HG02763 (cell line): ENCODE measurements at regions not wholly inside any gene's neighbourhood (a gene's known extent, or its start where the extent isn't known, plus 50 kb on each side); places are given as distances from the start of the nearest gene placed in this dataset.
"Not testable (repeated sequence)": the region's sequence is repeated elsewhere in the genome, so short reads cannot be mapped to it uniquely, and the experiment has no call there.

Experiments used
- ATAC-seq: cut with Tn5 transposase; IDR thresholded peaks from one replicate; pipeline ENCODE4 v1.9.1; 2021; ENCODE audit warnings: mild to moderate bottlenecking, moderate library complexity; ENCODE audit not compliant: unreplicated experiment

DNA sequence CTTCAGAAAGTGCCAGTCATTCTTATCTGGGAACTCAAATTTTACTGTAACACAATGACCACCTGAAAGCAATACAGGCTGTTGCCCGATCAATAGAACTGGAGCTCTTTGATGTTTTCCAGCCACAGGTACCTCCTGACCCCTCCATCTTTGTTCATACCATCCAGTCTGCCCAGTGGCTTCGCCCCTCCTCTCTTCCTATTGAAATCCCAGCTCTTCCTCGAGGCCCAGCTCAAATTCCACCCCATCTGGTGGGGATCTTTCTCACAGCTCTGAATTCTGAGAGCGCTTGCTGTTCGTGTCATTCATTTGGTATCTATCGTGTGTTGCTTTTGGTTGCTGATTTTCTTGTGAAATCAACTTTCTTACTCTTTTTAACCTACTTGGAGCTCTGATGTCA is 87.9 kb upstream of the CNKSR3 start:
- ATAC-seq, result no peak

DNA sequence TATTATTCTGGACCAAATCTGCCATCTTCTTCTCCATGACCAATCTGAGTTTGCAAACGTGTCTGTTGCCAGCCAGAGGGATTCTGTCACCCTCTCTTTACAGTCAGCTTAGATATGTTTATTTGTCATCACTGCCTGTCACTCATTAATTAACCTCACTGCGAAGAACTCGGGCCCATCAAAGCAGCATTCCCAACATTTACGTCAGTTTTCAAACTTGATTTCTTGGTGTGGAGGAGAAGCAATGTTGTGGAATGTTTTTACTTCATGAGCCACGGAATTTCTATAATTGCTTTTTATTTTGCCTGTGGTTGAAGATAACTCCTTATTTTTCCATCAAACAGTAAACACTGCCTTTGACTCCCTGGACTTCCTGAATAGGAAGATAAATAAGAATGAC is 91.8 kb upstream of the CNKSR3 start:
- ATAC-seq, result no peak

DNA sequence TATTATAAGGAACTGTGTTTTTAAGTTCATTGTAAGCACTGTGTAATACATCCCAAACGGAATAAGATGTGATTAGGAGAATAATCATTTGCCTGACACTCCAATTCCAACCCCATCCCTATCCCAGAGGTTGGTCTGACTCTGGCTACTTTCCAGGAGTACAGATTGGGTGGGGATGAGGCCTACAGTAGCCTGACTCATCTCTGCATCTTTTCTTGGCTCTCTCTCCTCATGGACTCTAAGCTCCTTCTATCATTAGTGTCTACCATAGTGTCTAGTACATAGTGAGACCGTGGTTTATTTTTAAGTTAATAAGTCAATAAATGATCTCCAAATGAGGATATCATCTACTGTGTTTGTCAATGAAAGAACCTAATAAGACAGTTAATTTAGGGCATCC is 92.2 kb upstream of the CNKSR3 start:
- no peak for ATAC-seq

DNA sequence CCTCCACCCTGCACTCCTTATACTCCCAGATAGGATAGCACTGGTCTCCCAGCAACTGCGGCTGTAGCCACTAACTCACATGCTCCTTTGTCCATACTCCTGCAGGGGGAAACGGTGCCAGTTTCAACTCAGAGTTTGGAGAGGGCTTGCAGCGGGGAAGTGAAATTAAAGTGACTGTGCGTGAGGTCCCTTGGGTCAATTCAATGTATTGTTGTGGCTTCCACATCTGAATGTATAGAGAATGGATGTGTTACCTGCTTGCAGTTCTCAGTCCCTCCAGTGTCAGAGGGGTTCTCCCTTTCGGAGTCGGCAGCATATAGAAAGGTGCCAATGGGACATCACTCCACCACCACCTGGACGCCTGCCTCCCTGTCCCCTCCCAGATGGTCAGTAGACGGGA is 93.6 kb upstream of the CNKSR3 start:
- ATAC-seq, result no peak

DNA sequence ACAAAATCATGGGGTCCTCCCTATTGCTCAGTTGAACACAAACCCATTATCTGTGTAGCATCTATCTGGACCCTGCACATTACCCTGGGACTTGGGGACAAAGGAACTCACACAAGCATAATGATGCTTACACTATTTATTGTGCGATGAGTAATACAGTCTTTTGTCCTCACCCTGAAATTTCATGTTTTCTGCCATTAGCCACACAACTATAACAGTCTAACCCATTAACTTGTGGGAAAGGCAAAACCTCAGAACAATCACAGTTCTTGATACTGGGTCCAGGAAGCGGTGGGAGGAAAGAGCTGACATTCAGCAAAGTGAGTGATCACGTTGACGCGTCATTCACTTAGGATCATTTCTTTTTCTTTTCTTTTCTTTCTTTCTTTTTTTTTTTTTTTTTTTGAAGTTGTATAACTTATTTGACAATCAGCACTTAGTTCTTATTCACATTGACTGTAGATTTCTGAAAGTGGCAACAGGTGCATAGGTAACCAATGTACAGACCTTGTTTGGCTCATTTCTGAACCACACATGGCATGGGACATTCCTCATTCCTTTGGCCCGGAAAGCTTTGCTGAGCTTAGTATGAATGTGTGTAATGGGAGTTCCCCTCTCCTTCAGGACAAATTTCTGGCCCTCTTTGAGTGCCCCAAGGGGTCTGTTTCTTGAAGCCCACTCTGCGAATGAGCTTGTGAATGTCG is 94.8 kb upstream of the CNKSR3 start:
- peak; percentile 35 for ATAC-seq

DNA sequence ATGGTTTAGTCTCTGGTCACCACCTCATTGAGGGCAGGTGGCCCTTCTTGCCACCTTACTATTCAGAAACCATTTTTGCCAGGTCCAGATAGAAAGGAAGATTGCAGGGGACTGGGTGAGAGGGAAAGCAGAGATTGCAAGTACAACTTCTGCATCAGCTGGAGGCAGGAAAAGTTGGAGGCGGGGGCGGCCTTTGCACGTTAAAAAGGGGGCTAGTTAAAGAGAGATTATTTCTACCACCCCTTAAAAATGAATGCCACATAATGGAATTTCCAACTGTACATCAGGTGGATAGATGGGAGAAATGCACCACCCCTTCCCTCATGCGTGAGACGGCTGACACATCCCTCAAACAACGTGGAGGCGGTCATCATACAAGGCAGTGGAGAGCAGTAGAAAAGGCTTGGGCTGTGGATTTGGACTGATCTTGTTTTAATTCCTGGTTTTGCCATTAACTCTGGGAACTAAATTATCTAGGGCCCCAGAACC is 95.4 kb upstream of the CNKSR3 start:
- no peak for ATAC-seq

DNA sequence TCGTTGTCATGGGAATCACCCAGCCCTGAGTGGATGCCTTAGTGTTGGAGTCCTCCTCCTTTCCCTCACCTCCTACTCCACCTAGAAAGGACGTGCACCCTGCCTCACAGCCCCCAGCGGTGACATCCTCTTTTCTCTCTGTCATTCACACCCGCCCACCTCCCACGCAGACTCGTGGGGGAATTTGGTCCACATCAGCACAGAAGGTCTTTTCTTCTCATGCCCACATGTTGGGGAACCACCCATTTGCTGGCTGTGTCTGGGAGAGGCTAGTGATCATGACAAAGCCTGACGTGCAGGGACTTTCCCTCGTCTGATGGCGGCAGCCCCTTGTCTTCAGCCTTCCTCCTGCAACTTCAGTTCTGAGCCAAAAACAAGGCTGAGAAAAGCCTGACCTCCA is 96.0 kb upstream of the CNKSR3 start:
- peak; percentile 85 for ATAC-seq

DNA sequence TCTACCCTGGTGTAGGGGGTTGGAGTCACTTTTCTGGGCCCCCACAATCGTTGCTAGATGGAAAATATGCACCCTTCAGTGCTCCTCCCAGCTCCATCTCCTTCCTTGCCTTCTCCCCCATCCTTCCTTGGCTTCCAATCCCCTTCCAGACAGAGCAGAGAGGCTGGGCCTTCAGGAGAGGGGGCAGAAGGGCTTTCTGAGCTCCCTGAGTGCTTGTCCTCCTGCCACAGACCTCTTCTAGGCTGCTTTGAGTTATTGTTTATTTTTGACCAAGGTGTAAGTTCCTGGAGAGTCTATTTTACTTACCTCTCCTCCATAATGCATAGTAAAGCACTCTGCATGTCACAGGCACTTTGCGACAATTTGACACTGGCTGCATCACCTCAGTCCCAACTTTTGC is 96.4 kb upstream of the CNKSR3 start:
- ATAC-seq, result no peak

DNA sequence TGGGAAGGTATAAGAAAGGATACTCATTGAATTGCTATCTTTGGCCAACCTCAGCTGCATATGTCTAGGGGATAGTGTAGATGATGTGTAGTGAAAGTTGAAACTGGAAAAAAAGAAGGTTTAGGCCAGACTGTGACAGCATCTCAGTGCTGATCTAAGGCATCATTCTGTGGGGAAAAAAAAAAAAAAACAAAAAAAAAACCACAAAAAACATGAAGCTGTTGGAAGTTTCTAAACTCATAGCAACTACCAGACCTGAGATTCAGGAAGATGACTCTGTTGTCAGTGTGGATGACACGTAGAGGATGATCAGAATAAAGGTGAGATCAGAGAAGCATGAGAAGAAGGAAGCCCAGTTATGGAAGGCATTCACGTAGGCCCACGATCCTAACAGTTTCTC is 100.8 kb upstream of the CNKSR3 start:
- ATAC-seq, result no peak

DNA sequence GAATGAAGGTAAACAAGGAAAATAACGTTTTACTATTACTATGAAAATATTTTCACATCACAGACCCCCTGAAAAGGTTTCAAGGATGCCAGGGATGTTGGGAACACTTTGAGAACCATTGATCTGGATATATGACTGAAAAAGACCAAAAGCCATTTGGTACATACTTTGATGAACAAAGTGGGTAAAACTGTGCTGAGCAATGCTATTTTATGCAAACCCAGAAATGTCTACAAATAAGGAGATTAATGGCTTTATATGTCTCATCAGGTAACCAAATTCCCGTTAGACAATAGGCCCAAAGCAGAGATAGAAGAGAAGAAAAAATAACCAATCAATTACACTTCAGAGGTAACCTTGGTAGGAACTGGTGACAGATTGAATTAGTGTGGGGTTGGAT is 101.4 kb upstream of the CNKSR3 start:
- no peak for ATAC-seq

DNA sequence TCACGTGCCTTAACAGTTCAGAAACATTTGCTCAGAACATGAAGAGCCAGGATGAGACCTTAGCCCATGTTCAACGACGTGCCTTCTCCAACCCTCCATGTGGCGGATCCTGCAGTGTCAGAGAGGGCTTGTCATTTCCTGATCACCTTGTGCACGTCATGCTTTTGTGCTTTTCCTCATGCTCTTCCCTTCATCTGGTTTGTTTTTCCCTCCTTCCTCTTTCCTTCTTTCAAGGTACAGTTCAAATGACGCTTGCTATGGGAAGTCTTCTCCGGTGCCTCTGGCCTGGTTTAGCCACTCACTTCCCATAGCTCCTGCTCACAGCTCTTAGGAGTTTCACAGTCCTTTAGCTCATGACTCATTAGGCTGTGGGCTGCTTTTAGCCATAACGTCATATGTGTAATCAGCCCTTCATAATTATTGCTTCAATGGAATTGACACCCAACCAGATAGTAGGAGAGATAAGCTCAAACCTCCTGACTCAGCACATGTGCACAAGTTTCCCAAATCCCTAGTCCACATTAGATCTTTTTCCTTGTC is 102.7 kb upstream of the CNKSR3 start:
- no peak for ATAC-seq

DNA sequence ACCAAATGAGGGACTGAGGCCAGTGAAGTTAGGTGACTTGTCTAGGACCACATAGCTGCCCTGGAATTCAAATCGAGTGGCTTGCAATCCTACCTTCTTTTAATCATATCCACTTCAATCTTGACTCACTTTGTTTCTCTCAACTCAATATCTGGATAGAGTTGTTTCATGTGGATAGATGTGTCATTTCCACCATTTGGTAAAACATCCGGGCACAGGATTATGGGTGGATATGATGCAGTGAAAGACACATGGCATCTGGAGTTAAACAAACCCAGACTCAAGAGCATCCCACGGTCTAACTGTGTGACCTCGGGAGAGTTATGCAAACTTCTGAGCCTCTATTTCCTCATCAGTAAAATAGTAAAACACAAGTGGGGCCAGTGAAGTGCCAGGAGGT is 103.6 kb upstream of the CNKSR3 start:
- ATAC-seq, result no peak

DNA sequence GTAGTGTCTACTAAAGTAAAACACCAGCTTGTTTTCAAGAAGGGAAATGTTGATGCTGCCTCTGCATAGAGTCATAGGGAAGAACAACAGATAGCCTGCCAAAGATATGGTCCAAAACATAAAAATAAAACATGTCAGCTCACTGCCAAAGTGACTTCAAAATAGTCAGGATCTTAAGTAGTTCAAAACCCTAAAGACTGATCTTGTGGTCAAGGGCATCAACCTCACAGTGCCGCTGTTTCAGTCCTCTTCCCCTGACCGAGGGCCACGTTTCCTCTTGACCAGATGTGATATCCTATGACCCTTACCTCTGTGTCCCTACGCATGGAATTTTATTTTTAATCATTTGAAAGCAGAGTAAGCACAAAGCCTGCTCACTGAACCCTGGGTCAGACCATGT is 104.2 kb upstream of the CNKSR3 start:
- no peak for ATAC-seq

DNA sequence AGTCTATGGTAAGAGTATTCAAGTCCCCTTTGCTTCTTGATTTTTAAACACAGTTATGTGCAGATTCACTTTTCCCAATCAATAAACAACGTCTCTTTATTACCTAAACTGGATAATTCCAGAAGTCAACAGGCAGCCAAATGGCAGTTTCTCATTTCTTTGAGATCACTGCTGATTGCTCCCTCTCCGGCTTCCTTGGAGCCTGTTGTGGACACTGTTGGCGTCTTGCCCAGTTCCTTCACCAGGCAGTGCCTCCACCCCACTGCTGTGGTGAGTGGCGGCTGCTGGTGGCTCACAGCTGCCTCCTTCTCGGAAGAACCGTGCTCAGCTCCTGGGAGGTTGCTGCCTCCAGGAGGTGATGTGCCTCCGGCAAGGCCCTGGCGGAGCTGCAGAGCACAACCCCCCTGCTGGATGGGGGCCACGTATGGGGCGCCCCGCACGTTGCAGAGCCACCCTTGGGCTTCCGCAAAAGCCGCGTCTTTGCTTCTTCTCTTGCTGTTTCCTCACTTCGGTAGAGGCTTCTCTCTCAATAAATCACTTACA is 105.1 kb upstream of the CNKSR3 start:
- no peak for ATAC-seq

DNA sequence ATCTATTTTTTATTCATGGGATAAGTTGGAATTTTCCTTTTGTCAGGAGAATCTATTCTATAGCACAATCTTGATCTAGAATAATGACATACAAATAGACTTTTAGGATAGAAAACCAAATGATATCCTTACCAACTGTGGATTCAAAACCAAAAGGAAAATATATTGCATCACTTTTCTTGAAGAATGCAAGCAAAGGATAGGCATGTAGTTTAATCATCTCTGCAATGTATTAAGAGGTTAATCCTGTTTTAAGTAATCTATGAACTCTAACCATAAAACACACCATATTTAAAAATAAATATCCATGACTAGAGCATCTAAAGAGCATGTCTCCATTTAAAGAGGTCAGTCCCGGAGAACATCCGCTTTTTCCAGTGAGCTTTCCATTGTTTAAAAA is 106.7 kb upstream of the CNKSR3 start:
- no peak for ATAC-seq

DNA sequence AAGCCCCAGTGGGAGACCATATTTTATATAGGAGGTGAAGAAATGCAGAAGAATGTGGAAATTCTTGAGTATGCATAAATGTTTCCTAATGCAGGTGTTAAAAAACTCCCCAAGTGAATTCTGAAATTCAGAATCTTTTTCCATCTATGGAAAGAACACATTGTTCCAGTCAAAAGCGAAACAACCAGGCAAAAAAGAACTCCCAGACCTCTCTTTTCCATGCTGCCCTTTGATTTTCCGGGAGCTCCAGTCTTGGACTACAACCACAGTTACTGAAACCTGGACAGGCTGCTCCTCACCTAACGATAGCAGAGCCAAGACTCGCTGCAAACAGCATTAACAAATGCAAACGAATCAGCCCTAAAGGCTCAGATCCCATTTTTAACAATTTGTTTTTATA is 108.7 kb upstream of the CNKSR3 start:
- ATAC-seq, result no peak

DNA sequence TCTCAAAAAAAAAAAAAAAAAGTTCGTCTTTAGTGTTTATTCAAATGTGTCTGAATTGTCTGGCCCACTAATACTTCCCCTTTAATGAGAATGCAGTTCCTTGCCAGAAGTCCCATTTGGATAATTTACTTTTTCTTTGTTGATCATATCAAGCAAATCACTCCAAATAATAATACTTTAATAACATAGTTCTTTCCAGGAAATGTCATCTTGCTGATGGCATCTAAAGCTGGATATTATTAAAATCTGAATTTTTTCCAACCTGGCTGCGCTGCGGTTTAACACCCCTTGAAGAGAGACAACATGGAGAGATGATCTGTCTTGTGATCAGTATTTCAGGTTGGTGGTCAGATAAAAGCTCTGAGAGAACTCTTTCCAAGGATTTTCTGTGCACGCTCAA is 111.2 kb upstream of the CNKSR3 start:
- no peak for ATAC-seq

DNA sequence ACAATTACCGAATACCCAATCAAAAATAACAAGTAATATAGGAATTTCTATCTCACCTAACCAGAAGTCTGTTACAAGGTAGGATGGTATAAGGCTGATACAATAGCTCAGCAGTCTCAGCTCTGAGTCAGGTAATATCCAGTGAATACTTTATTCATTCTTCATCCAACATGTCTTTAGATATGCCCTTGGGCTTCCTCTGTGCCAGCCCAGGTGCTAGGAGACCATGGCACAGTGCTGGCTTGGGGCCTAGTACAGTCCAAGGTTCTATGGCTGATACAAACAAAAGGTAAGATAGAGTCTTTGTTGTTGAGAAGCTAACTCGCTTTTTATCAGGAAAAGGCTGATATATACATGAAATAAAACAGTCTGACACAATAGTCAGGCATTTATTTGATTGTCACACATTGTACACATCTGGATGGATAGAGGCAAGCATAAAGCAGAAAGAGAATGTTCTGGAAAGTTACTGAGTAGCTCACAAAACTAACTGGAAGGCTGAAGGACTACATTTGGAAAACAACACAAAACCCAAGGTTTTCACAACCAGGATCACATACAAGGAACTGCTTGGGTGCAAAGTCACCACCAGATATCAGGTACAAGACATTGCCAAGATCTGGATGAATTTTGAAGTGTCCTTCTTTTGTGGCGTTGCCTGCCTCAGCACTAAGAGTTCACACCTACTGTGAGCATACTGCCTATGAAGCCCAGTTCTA is 110.4 kb upstream of the SCAF8 start:
- ATAC-seq, result no peak

DNA sequence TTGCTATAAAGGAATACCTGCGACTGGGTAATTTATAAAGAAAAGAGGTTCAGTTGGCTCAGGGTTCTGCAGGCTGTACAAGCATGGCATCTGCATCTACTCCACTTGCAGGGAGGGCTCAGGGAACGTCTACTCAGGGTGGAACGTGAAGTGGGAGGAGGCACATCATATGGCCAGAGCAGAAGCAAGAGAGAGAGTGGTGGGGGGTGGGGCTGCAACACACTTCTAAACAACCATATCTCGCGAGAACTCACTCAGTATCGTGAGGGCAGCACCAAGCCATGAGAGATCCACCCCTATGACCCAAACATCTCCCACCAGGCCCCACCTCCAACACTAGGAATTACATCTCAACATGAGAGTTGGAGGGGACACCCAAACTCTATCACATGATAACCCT is 109.8 kb upstream of the SCAF8 start:
- no peak for ATAC-seq

DNA sequence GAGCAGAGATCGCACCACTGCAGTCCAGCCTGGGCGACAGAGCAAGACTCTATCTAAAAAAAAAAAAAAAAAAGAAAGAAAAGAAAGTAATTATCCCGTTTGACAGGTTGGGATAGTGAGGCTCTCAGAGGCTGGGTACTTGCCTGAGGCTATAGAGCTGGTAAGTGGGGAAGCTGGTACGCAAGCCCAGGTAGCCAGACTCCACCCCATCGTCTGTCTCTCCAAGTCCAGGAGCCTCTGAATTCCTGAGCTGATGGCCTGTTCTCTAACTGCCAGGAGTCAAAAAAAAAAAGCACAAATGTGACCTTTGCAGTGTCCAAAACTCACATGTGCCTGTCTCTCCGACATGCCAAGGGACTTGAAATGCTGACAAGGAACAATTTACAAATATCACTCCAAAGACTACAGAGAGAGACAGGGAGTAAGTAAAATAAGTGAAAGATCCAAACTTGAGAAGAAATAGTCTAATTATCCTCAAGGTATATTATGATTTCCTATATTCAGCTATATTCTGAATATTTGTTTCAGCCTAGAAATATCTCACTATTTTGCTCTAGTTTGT is 109.1 kb upstream of the SCAF8 start:
- no peak for ATAC-seq

DNA sequence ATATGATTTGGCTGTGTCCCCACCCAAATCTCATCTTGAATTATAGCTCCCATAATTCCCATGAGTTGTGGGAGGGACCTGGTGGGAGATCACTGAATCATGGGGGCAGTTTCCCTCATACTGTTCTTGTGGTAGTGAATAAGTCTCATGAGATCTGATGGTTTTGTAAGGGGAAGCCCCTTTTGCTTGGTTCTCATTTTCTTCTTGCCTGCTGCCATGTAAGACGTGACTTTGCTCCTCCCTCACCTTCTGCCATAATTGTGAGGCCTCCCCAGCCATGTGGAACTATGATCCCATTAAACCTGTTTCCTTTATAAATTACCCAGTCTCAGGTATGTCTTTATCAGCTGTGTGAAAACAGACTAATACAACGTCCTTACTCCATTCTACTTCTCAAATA is 108.5 kb upstream of the SCAF8 start:
- ATAC-seq, result not testable (repeated sequence)

DNA sequence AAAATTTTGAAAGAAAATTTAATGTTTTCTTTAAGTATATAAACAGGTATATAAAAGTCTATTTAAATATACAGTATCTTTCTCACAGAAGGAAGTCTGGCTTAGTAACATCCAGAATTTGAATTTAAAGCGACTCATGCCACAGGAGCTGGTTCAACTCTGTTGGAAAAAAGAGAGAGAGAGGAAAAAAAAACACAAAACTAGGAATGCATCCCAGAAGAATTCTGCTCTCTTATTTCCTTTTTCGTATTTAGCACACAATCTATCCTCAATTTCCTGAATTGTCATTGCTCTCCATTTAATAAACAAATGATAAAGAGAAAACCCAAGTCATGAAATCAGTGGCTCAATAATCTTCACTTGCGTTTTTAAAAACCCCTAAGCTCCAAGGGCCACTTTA is 107.5 kb upstream of the SCAF8 start:
- no peak for ATAC-seq
